ENCODE measurements at regions not wholly inside any gene's neighbourhood (a gene's known extent, or its start where the extent isn't known, plus 50 kb on each side); places are given as distances from the start of the nearest gene placed in this dataset.
"Not testable (repeated sequence)": the region's sequence is repeated elsewhere in the genome, so short reads cannot be mapped to it uniquely, and the experiment has no call there.

- WGBS, result 93% methylated on average over 3 of the region's 3 CpGs
These were observed 1183.7 kb upstream of the CELF2 start for GRCh38 chr10:9833942-9834341.

GRCh38 chr10:9834434-9834833 is 1183.2 kb upstream of the CELF2 start:
- no peak overlapping the region for H3K27ac ChIP-seq (ENCODE audit: low read depth in 1 of 2, low read length in 1 of 2)
- DNase-seq (ENCODE audit: low read depth in 6 of 9, low spot score in 9 of 9), result no peak
- no peaks in the 10 kb centered on the region for H3K27me3 ChIP-seq (ENCODE audit: control insufficient read depth in 2 of 2, insufficient read depth in 1 of 2, low read length in 1 of 2)
- 93% methylated on average over 1 of the region's 1 CpG for WGBS
- H3K36me3 ChIP-seq (ENCODE audit: control insufficient read depth in 2 of 2, insufficient read depth in 2 of 2, low read length in 1 of 2), result no peaks in the 10 kb centered on the region
- no peaks in the 10 kb centered on the region for H3K4me1 ChIP-seq (ENCODE audit: control insufficient read depth in 2 of 2, insufficient read depth in 2 of 2, low read length in 2 of 2)
- no peak overlapping the region for H3K4me3 ChIP-seq (ENCODE audit: low read length in 2 of 2)
- H3K9me3 ChIP-seq (ENCODE audit: control insufficient read depth in 2 of 2, insufficient read depth in 1 of 2, low read length in 1 of 2), result no peaks in the 10 kb centered on the region

More at GRCh38 chr10:9833942-9834341, 1183.7 kb upstream of the CELF2 start:
- H3K4me3 ChIP-seq (ENCODE audit: low read length in 2 of 2), result no peak overlapping the region
- H3K4me1 ChIP-seq (ENCODE audit: control insufficient read depth in 2 of 2, insufficient read depth in 2 of 2, low read length in 2 of 2), result no peaks in the 10 kb centered on the region
- DNase-seq (ENCODE audit: low read depth in 6 of 9, low spot score in 9 of 9), result no peak
- no peaks in the 10 kb centered on the region for H3K9me3 ChIP-seq (ENCODE audit: control insufficient read depth in 2 of 2, insufficient read depth in 1 of 2, low read length in 1 of 2)
- no peaks in the 10 kb centered on the region for H3K36me3 ChIP-seq (ENCODE audit: control insufficient read depth in 2 of 2, insufficient read depth in 2 of 2, low read length in 1 of 2)
- no peak overlapping the region for H3K27ac ChIP-seq (ENCODE audit: low read depth in 1 of 2, low read length in 1 of 2)
- no peaks in the 10 kb centered on the region for H3K27me3 ChIP-seq (ENCODE audit: control insufficient read depth in 2 of 2, insufficient read depth in 1 of 2, low read length in 1 of 2)

DNA sequence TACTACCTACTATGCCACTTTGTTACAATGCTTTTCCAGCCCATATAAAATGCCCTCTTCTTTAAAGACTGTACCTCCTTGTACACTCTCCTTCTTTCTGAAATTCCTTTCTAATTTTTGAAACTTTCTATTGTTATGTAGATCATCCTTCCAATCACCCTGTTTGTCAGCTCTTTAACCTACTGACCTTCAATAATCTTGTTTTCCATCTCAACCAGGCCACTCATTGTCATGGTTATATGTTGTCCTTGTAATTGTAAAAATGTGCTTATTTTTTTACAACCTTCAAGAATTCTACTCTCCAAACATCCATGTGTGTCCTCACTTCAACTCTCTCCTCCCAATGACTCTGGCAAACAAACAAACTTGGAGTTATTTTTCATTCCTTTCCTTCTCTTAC is 1172.6 kb upstream of the CELF2 start:
- Histone ChIP-seq H3K27ac (ENCODE audit: low read depth in 1 of 2, low read length in 1 of 2) (no peak overlapping the region), H3K4me1 (ENCODE audit: control insufficient read depth in 2 of 2, insufficient read depth in 2 of 2, low read length in 2 of 2) (no peaks in the 10 kb centered on the region), H3K36me3 (ENCODE audit: control insufficient read depth in 2 of 2, insufficient read depth in 2 of 2, low read length in 1 of 2) (no peaks in the 10 kb centered on the region), H3K27me3 (ENCODE audit: control insufficient read depth in 2 of 2, insufficient read depth in 1 of 2, low read length in 1 of 2) (no peaks in the 10 kb centered on the region), H3K9me3 (ENCODE audit: control insufficient read depth in 2 of 2, insufficient read depth in 1 of 2, low read length in 1 of 2) (peaks cover 0 to 5% of the 10 kb centered on the region in 2 donors), H3K4me3 (ENCODE audit: low read length in 2 of 2) (no peak overlapping the region)
- no peak for DNase-seq (ENCODE audit: low read depth in 6 of 9, low spot score in 9 of 9)

- Histone ChIP-seq H3K27me3 (ENCODE audit: control insufficient read depth in 2 of 2, insufficient read depth in 1 of 2, low read length in 1 of 2) (no peaks in the 10 kb centered on the region), H3K4me3 (ENCODE audit: low read length in 2 of 2) (no peak overlapping the region), H3K36me3 (ENCODE audit: control insufficient read depth in 2 of 2, insufficient read depth in 2 of 2, low read length in 1 of 2) (no peaks in the 10 kb centered on the region), H3K4me1 (ENCODE audit: control insufficient read depth in 2 of 2, insufficient read depth in 2 of 2, low read length in 2 of 2) (no peaks in the 10 kb centered on the region), H3K27ac (ENCODE audit: low read depth in 1 of 2, low read length in 1 of 2) (no peak overlapping the region), H3K9me3 (ENCODE audit: control insufficient read depth in 2 of 2, insufficient read depth in 1 of 2, low read length in 1 of 2) (peaks cover 0 to 5% of the 10 kb centered on the region in 2 donors)
- DNase-seq (ENCODE audit: low read depth in 6 of 9, low spot score in 9 of 9), result no peak
These were observed 1169.4 kb upstream of the CELF2 start for GRCh38 chr10:9848278-9848677.

GRCh38 chr10:9848981-9849380 is 1168.7 kb upstream of the CELF2 start:
- Histone ChIP-seq H3K36me3 (ENCODE audit: control insufficient read depth in 2 of 2, insufficient read depth in 2 of 2, low read length in 1 of 2) (no peaks in the 10 kb centered on the region), H3K27me3 (ENCODE audit: control insufficient read depth in 2 of 2, insufficient read depth in 1 of 2, low read length in 1 of 2) (no peaks in the 10 kb centered on the region), H3K9me3 (ENCODE audit: control insufficient read depth in 2 of 2, insufficient read depth in 1 of 2, low read length in 1 of 2) (peaks cover 0 to 5% of the 10 kb centered on the region in 2 donors), H3K27ac (ENCODE audit: low read depth in 1 of 2, low read length in 1 of 2) (no peak overlapping the region), H3K4me3 (ENCODE audit: low read length in 2 of 2) (no peak overlapping the region), H3K4me1 (ENCODE audit: control insufficient read depth in 2 of 2, insufficient read depth in 2 of 2, low read length in 2 of 2) (no peaks in the 10 kb centered on the region)
- WGBS, result 95% methylated on average over 2 of the region's 2 CpGs
- DNase-seq (ENCODE audit: low read depth in 6 of 9, low spot score in 9 of 9), result no peak

DNA sequence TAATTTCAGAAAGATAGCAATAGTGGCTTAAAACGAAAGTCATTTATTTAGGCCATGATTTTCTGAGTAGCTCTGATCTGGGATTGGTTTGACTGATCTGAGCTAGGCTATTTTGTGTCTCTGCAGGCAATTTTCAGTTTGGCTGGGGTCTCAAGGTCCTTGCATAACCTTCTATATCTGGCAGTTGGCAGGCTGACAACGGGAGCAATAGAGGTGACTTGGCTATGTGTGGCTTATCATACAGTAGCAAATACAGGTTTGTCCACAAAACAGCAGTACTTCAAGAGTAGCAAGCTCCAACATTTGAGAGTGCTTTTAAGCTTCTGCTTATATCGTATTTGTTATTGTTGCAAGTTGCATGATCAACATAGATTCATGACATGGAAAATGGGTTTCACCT is 1167.3 kb upstream of the CELF2 start:
- Histone ChIP-seq H3K9me3 (ENCODE audit: control insufficient read depth in 2 of 2, insufficient read depth in 1 of 2, low read length in 1 of 2) (peaks cover 0 to 7% of the 10 kb centered on the region in 2 donors), H3K27me3 (ENCODE audit: control insufficient read depth in 2 of 2, insufficient read depth in 1 of 2, low read length in 1 of 2) (no peaks in the 10 kb centered on the region), H3K27ac (ENCODE audit: low read depth in 1 of 2, low read length in 1 of 2) (no peak overlapping the region), H3K36me3 (ENCODE audit: control insufficient read depth in 2 of 2, insufficient read depth in 2 of 2, low read length in 1 of 2) (no peaks in the 10 kb centered on the region), H3K4me1 (ENCODE audit: control insufficient read depth in 2 of 2, insufficient read depth in 2 of 2, low read length in 2 of 2) (no peaks in the 10 kb centered on the region), H3K4me3 (ENCODE audit: low read length in 2 of 2) (no peak overlapping the region)
- WGBS, result 84% methylated on average over 3 of the region's 3 CpGs
- DNase-seq (ENCODE audit: low read depth in 6 of 9, low spot score in 9 of 9), result no peak

DNA sequence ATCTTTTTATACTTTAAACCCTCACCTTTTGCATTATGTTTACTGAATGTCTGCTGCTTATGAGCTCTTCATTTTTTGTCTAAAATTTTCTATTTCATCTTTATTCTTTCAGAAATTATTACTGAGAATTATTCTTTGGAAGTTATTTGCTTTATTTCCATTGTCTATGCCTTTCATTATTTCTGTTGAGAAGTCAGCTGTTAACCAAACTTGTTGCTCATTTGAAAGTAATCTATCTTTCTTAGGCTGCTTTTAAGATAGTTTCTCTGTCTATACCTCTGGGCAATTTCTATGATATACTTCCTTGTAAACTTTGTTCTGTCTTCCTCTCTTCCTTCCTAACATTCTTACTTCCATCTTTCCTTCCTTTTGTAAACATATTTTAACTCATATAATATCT is 1165.9 kb upstream of the CELF2 start:
- DNase-seq (ENCODE audit: low read depth in 6 of 9, low spot score in 9 of 9), result no peak
- Histone ChIP-seq H3K27ac (ENCODE audit: low read depth in 1 of 2, low read length in 1 of 2) (no peak overlapping the region), H3K36me3 (ENCODE audit: control insufficient read depth in 2 of 2, insufficient read depth in 2 of 2, low read length in 1 of 2) (no peaks in the 10 kb centered on the region), H3K4me1 (ENCODE audit: control insufficient read depth in 2 of 2, insufficient read depth in 2 of 2, low read length in 2 of 2) (no peaks in the 10 kb centered on the region), H3K9me3 (ENCODE audit: control insufficient read depth in 2 of 2, insufficient read depth in 1 of 2, low read length in 1 of 2) (peaks cover 0 to 6% of the 10 kb centered on the region in 2 donors), H3K4me3 (ENCODE audit: low read length in 2 of 2) (no peak overlapping the region), H3K27me3 (ENCODE audit: control insufficient read depth in 2 of 2, insufficient read depth in 1 of 2, low read length in 1 of 2) (no peaks in the 10 kb centered on the region)

DNA sequence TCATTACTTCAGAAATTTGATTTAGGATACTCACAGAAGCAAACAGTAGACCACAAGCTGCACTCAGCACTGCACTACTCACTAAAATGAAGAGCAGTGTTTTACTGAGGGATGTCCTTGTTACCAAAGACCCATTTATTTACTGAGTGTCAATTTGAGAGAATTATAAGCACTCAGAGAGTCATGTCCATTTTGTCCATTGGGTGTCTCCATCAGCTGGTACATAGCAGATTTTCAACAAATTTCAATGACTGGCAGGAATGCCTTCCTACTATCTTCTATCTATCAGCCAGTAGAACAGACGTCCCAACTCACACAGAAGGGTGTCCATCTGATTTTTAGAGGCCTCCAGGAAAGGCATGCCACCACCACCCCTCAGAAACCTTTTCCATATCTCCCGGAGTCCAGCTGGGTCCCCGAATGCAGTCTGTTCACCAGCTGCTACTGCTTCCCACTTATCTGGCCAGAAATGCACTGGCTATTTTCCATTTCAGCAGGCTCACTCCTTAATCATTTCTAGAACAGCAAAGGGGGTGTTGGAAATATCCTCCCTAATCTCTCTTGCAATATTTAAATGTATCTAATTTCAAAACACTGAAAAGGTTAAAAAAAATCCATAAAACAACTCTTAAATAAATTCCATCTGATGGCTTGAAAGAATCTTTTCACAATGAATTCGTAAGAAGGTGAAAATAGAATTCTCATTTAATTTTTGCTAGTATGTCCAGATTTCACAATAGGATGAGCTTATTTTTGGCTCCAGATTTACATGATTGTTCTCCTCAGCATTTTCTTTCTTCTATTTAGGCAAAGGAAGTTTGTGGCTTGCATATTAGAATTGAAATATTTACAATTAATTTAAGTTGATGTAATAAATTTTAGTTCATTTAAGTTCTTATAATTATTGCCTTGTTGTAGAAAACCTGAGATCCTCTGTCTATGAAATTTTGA is 1164.0 kb upstream of the CELF2 start:
- H3K27ac ChIP-seq (ENCODE audit: low read depth in 1 of 2, low read length in 1 of 2), result no peak overlapping the region
- DNase-seq (ENCODE audit: low read depth in 6 of 9, low spot score in 9 of 9), result no peak
- H3K9me3 ChIP-seq (ENCODE audit: control insufficient read depth in 2 of 2, insufficient read depth in 1 of 2, low read length in 1 of 2), result peaks cover 0 to 6% of the 10 kb centered on the region in 2 donors
- H3K4me3 ChIP-seq (ENCODE audit: low read length in 2 of 2), result no peak overlapping the region
- H3K27me3 ChIP-seq (ENCODE audit: control insufficient read depth in 2 of 2, insufficient read depth in 1 of 2, low read length in 1 of 2), result no peaks in the 10 kb centered on the region
- WGBS, result 87% methylated on average over 4 of the region's 4 CpGs
- no peaks in the 10 kb centered on the region for H3K4me1 ChIP-seq (ENCODE audit: control insufficient read depth in 2 of 2, insufficient read depth in 2 of 2, low read length in 2 of 2)
- H3K36me3 ChIP-seq (ENCODE audit: control insufficient read depth in 2 of 2, insufficient read depth in 2 of 2, low read length in 1 of 2), result no peaks in the 10 kb centered on the region

GRCh38 chr10:9855451-9855850 is 1162.2 kb upstream of the CELF2 start:
- H3K36me3 ChIP-seq (ENCODE audit: control insufficient read depth in 2 of 2, insufficient read depth in 2 of 2, low read length in 1 of 2); H3K27me3 ChIP-seq (ENCODE audit: control insufficient read depth in 2 of 2, insufficient read depth in 1 of 2, low read length in 1 of 2): not testable (repeated sequence)
- 94% methylated on average over 22 of the region's 22 CpGs for WGBS

More at GRCh38 chr10:9855451-9855850, 1162.2 kb upstream of the CELF2 start:
- not testable (repeated sequence) for H3K4me3 ChIP-seq (ENCODE audit: low read length in 2 of 2); H3K9me3 ChIP-seq (ENCODE audit: control insufficient read depth in 2 of 2, insufficient read depth in 1 of 2, low read length in 1 of 2); H3K27ac ChIP-seq (ENCODE audit: low read depth in 1 of 2, low read length in 1 of 2); H3K4me1 ChIP-seq (ENCODE audit: control insufficient read depth in 2 of 2, insufficient read depth in 2 of 2, low read length in 2 of 2); DNase-seq (ENCODE audit: low read depth in 6 of 9, low spot score in 9 of 9)
